ENCODE measurements at regions not wholly inside any gene's neighbourhood (a gene's known extent, or its start where the extent isn't known, plus 50 kb on each side); places are given as distances from the start of the nearest gene placed in this dataset.

GRCh38 chr10:80719935-80720334, 182.2 kb downstream of the SH2D4B start:
- in situ Hi-C loops (cut with MboI; ENCODE audit: low sequenced_read_pairs), result no loop called here

More at GRCh38 chr10:80719935-80720334, 182.2 kb downstream of the SH2D4B start:
- Histone ChIP-seq H3K56ac (ENCODE audit: extremely low read depth, insufficient read depth, low read length) (no peak overlapping the region), H3K9ac (ENCODE audit: low read depth, low read length) (no peak overlapping the region), H3K4me2 (ENCODE audit: low read depth, low read length) (no peak overlapping the region), H4K91ac (ENCODE audit: insufficient read depth, low read depth, low read length) (no peak overlapping the region), H2BK5ac (ENCODE audit: low read depth, low read length, poor library complexity, severe bottlenecking) (no peak overlapping the region), H2BK15ac (ENCODE audit: low read depth, low read length) (no peak overlapping the region), H3K36me3 (ENCODE audit: control insufficient read depth, insufficient read depth, low read length) (no peaks in the 10 kb centered on the region), H3K18ac (ENCODE audit: low read depth, low read length) (no peak overlapping the region), H3K4me1 (ENCODE audit: control insufficient read depth, insufficient read depth, low read length) (no peaks in the 10 kb centered on the region), H3K4me3 (ENCODE audit: insufficient read depth, low read depth, low read length) (no peak overlapping the region), H3K27ac (ENCODE audit: insufficient read depth, low read length) (no peak overlapping the region), H2BK20ac (ENCODE audit: low read depth, low read length) (no peak overlapping the region), H3K9me1 (ENCODE audit: insufficient read depth, low read length) (no peaks in the 10 kb centered on the region), H3K23ac (ENCODE audit: low read depth, low read length) (no peak overlapping the region), H2AK5ac (ENCODE audit: low read depth, low read length) (no peak overlapping the region), H4K20me1 (ENCODE audit: insufficient read depth, low read length) (no peaks in the 10 kb centered on the region), H3K79me1 (ENCODE audit: low read depth in 1 of 2, low read length in 2 of 2) (no peaks in the 10 kb centered on the region), H4K5ac (ENCODE audit: low read depth, low read length) (no peak overlapping the region), H4K8ac (ENCODE audit: low read depth in 2 of 2, low read length in 2 of 2) (no peak overlapping the region), H3K14ac (replicated peaks; ENCODE audit: low read depth, low read length) (no peak overlapping the region), H2AK9ac (replicated peaks; ENCODE audit: low read depth, low read length, poor library complexity) (no peak overlapping the region), H2BK120ac (ENCODE audit: low read depth, low read length) (no peak overlapping the region), H2AFZ (replicated peaks; ENCODE audit: low read length, poor library complexity) (no peak overlapping the region), H3K27me3 (ENCODE audit: control insufficient read depth, insufficient read depth, low read length) (no peaks in the 10 kb centered on the region), H3K9me3 (ENCODE audit: control insufficient read depth, insufficient read depth, low read length) (peaks cover 6% of the 10 kb centered on the region; the same call in 1 of the 2 replicates), H3K4ac (ENCODE audit: low read depth, low read length) (no peak overlapping the region)
- WGBS, 2 experiments (ENCODE audit: extremely low coverage in 2 of 2, insufficient read length in 1 of 2), result no CpG with 5 or more reads among the region's 5 CpGs
- TF ChIP-seq CHD1 (IDR thresholded peaks at IDR 0.05; ENCODE audit: low read depth, low read length) (no peak), RAD21 (IDR thresholded peaks at IDR 0.05; ENCODE audit: low read length) (no peak), BHLHE40 (IDR thresholded peaks at IDR 0.05; ENCODE audit: low read depth, low read length) (no peak), FOS (IDR thresholded peaks at IDR 0.05; ENCODE audit: low read depth, low read length) (no peak), MAFK (IDR thresholded peaks at IDR 0.05; ENCODE audit: low read depth, low read length) (no peak), CEBPB (IDR thresholded peaks at IDR 0.05; ENCODE audit: low read depth, low read length) (no peak), RFX5 (IDR thresholded peaks at IDR 0.05; ENCODE audit: low read depth, low read length) (no peak), MAZ (IDR thresholded peaks at IDR 0.05; ENCODE audit: borderline replicate concordance, low read depth, low read length) (no peak), MXI1 (IDR thresholded peaks at IDR 0.05; ENCODE audit: borderline replicate concordance, low read depth, low read length) (no peak), RCOR1 (IDR thresholded peaks at IDR 0.05; ENCODE audit: insufficient replicate concordance, low read length) (no peak), USF2 (IDR thresholded peaks at IDR 0.05; ENCODE audit: low read depth, low read length) (no peak)
- no peak for DNase-seq
- POLR2A ChIA-PET (ENCODE audit: unreplicated experiment), result no interaction called here
- dilution Hi-C loops (cut with HindIII; ENCODE audit: low sequenced_read_pairs, unreplicated experiment) (no loop called here), intact Hi-C loops (cut with micrococcal nuclease) (no loop called here)
- CTCF ChIA-PET, result no interaction called here
- no TSS peak for BruUV-seq (replicated peaks)
- no peak for ATAC-seq (ENCODE audit: low read depth)

Data from IMR-90 (cell line).